Amniotic stem cell (primary cell): ENCODE measurements at regions not wholly inside any gene's neighbourhood (a gene's known extent, or its start where the extent isn't known, plus 50 kb on each side); places are given as distances from the start of the nearest gene placed in this dataset.

Experiments
- DNase-seq: peaks from one replicate; lab custom pipeline; 2025; lab: John Stamatoyannopoulos, UW

DNA sequence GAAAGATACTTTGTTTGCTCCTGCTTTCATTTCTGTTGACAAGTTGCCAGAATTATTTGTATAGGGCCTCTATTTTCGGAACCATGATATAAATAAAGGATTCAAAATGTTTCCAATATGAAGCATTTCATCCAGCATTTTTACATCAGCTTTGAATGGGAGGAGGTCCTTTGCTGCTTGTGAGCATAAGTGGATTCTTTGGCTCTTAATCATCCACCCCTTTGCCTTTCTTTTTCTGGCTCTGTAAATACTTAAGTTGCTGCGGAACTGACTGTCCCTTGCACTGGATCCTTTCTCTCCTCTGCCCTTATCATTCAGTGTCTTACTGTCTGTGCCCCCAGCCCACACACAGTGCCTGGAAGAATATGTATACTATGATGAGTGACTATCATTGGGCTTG, 357.3 kb upstream of the RGS6 start:
- DNase-seq: peak; percentile 46

DNA sequence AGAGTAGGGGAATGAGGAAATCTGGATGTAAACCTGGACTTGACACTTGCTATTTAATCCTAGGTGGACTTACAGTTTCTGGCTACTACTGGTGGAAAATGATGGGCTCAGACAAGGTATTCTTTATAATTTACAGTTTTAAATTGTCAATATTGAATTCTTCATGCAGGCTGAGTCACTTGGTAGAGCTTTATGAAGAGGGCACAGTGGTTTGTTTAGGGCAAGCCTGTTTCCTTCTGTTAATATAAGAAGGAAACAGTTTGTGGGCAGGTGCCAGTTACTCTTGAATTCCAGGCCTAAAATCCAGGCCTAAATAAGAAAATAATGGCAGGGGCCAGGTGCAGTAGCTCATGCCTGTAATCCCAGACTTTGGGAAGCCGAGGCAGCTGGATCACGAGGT, 355.8 kb upstream of the RGS6 start:
- no peak for DNase-seq

DNA sequence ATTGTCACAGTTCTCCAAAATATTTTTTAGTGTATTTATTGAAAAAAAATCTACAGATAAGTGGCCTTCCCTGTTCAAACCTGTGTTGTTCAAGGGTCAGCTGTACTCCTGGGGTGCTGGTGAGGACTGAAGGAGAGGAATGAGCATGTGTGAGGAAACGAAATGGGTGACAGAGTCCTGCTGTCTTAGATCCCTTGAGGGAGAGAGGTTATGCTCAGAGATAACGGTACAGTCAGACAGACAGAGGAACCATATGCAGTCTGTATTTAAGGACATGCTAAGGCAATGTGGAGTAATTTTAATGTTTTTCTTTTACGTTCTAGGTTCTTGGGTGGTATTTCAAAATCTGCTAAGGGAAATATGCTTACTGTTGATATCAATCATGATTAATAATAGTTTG, 352.9 kb upstream of the RGS6 start:
- DNase-seq: no peak

DNA sequence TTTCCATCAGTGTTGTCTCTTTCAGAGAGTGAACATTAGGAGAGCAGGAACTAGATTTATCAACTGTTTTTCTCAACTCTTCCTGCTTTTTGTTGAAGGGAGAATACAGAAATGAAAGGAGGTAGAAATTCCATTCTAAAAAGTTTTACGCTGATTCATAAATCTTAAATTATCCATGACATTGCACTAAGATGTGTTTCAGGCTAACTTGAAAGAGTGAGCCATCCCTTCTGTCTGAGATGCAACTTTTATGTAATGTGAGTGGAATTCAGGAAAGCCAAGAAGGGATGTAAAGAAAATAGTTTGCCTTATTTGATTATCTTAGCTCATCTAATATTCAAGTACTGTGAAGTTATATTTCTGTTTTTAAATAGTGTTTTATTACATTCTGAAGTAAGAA, 349.5 kb upstream of the RGS6 start:
- DNase-seq: peak; percentile 51

DNA sequence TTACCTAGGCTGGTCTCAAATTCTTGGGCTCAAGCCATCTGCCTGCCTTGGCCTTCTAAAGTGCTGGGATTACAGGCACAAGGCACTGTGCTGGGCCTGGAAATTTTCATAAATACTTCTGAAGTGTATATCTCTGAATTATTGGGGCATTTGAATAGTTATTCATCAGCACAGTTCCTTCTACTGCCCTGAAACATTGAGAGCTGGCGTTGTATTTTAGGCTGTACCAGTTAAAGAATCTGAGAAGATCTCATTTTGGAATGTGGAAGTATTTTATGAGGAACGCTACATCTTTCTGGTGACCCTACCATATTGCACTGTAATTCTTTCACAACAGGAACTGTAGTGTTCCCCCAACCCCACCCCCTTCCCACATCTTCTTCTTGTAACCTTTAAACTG, 349.0 kb upstream of the RGS6 start:
- DNase-seq: no peak

DNA sequence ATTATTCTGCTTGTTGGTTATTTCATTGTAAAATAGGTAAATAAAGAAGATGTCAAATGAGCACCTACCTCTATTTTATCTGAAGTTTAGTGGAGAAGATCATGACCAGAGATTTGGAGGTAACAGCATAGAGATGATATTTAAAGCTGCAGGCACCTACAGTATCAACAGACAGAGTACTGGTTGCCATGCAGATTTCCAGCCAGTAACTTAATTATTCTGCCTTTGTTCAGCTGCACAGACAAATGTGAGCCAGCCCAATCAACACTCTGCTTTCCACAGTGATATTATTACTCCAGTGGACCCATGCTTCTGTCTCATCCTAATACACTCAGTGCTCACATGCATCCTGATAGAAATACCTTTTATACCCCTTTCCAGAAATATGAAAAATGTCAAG, 348.5 kb upstream of the RGS6 start:
- no peak for DNase-seq

DNA sequence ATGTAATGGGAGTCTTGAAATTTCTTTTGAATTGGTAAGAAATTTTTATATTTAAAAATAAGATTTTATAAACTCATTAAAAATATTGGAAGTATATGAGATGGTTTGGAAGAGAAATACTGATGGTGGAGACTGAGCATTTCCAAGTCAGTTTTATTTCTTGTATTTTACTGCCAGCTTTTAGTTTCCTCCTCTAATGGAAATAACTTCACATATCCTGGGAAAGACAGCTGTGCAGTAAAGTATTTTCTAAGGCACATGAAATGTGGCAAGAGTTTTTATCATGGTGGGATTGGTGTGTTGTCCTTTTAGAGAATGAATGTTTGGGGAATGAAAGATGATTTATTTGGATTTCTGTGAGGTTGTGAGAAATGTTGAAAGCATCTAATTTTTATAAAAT, 346.9 kb upstream of the RGS6 start:
- DNase-seq: no peak

DNA sequence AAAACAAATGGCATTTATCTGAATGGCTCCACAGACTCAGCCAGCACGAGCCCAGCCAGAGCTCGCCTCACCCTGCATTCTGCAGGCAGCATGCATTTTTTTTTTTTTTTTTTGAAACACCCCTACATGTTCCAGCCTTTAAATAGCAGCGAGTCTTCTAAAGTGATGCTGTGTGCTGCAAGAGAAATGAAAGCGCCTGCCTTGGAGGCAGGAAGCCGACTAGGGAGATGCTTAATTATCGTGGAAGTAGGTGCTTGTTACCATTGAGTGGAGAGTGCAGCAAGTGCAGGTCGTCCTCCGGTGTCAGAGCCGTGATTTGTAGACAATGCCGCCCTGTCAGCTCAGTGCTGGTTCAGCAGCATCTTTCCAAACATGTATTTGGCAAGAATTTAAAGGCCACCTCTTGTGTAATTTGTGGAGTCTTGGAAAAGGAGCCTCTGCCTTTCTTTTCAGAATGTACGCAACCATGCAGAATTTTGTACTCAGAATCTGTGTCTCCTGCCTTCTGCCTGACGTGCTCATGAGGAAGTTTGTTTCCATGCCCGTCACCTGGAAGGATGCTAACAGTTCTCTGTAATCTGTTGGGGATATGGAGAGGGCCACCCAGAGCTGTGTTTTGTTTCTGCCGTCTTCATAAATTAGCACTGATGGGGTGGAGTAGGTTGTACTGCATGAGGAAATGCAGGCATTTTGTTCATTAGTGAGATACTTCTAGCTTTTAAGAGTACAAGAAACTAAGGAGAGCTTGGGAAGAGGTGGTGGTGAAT, 345.9 kb upstream of the RGS6 start:
- peak; percentile 39 for DNase-seq

DNA sequence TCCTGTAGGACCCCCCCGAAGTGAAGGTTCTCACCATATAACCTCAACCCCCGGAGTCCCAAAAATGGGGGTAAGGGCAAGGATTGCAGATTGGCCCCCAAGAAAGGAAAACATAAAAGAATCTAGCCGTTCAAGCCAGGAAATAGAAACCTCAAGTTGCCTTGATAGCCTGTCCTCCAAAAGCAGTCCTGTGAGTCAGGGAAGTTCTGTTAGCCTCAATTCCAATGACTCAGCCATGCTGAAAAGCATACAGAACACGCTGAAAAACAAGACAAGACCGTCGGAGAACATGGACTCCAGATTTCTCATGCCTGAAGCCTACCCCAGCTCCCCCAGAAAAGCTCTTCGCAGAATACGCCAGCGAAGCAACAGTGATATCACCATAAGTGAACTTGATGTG, 344.2 kb upstream of the RGS6 start:
- DNase-seq: peak; percentile 36

DNA sequence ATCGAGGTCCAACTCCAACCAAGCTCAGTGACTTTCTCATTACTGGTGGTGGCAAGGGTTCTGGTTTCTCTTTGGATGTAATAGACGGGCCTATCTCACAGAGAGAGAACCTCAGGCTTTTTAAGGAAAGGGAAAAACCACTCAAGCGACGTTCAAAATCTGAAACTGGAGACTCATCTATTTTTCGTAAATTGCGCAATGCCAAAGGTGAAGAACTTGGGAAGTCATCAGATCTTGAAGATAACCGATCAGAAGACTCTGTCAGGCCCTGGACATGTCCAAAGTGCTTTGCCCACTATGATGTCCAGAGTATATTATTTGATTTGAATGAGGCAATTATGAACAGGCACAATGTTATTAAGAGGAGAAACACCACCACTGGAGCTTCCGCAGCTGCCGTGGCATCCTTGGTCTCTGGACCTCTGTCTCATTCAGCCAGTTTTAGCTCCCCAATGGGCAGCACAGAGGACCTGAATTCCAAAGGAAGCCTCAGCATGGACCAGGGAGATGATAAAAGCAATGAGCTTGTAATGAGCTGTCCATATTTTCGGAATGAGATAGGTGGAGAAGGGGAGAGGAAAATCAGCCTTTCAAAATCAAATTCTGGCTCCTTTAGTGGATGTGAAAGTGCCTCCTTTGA, 343.5 kb upstream of the RGS6 start:
- no peak for DNase-seq

DNA sequence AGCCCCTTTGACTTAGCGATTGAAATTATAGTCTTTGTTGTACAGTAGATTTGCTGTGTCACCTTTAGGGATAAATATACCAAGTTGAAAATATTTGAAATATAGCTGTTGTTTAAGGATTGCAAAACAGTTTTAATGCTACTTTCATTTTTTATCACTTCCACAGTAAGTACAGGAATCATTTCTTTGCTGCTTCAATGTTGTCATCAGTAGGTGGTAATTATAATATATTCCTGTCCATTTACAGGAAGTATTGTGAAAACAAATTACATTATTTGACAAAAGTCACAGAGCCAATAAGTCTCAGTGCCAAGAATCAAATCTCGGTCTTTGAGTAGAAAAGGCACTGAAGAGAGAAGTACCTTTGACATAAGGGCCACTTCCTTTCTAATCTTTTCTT, 342.6 kb upstream of the RGS6 start:
- DNase-seq: no peak

DNA sequence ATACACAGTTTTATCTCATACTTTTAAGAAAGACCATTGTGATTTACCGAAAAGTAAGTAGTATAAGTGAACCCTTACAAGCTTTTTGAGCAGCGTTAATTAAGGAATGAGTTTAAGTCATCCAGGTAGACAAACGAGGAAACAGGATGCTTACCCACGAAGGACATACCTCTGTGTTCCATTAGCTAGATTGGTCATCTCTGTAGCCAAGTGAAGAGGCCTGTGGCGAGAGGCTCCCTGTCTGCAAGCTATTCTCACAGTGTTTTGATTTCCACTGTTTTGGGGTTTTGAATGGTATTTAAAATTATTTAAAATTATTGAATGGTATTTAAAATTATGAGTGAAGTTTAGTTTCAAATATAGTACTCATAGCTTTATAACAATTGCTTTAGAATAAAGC, 342.1 kb upstream of the RGS6 start:
- DNase-seq: no peak

DNA sequence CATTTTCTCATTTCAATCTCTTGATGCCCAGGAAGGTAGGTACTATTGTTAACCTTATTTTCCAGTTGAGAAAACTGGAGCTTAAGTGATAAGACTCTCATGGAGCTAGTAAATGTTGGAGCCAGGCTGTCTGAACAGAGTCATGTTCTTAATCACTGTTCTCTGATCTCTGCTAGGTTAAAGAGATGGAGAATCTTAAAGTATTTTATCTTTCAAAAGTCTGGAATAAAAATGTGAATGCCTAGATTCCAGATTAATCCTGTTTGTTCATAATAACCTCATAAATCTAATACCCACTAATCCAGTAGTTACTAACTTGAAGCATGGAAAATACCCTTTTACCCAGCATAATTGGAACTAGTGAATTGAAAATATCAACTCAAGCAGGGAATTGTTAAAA, 341.0 kb upstream of the RGS6 start:
- DNase-seq: no peak

DNA sequence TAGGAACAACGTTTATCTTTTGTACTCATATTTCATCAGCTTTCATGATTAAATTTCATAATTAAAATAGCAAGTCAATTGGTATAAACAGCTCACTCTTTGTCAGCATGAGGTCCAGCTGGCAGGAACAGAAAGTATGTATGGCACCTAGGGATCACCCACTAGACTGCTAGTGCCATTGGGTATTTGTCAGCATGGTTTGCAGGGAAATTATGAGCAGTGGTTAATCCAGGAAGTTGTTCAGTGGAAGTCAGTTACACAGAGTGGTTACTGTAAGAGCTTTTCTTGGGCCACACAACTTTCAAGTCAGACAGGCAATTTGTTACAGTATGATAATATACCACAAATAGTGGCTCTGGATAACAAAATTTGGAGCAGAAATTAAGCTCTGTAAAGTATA, 340.3 kb upstream of the RGS6 start:
- peak; percentile 52 for DNase-seq

DNA sequence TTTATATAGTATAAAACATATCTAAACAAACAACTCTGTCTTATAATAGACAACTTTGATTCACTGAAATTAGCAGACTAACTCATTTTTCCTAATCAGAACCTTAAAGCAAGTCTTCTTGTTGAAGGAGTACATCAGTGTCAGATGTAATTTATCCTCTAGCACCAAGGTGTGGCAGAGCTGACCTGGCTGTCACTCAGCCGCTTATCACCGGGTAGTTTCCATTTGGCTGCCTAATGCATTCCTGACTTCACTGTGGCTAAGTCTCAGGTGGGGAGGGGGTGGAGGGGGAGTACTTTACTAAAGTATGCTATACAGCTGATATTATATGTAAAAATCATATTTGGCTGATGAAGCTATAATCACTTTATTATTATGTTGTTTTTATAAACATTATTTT, 339.9 kb upstream of the RGS6 start:
- no peak for DNase-seq

DNA sequence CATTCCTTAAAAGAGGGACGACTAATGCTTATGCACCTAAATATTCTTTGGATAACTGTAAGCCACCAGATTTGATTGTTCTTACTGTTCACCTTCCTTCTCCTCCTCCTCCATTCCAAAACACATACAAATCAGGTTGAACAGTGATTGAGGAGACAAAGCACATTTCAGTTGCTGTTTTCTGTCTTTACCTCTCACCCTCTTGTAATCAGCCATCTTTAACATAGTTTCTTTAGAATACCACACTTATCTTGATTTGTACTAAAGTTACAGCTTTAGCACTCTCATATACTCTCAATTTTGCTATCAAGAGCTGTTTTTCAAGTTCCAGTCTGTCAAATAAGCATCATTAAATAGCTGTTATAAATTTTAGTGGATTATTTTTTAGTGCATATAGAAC, 338.3 kb upstream of the RGS6 start:
- DNase-seq: no peak

DNA sequence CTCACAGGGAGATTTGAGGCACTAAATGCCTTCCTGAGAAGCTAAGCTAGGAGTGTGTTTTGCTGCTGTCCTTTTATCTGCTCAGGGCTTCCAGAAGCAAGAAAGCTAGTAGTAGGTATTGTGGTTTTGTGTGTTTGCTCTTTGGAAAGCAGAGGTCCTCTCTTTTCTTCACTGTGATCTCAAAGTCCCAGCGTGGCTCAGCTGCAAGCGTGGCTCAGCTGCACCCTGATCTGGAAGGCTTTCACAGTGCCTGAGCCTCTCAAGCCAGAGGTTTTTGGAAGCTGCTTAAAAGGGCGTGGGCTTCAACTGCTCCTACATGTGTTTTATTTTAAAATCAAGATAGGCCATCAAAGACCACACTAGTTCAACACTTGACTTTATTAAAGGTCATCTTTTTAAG, 337.4 kb upstream of the RGS6 start:
- DNase-seq: peak; percentile 28

DNA sequence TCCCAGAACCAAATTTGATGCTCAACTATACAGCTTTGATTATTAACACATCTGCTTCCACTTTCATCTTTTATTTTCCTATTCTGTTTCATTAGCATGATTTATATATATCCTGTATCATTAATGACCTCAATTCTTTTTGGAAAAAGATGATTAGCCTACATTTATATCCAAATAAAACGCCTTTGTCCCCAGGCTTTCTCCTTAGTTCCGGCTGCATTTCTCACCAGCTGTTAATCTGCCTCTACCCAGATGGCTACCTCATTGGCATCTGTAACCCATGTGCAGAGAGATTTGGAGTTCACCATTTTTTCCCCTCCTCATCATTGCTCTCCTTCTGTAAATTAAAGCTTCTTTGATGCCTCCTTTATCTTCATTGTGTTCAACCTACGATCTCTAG, 336.8 kb upstream of the RGS6 start:
- DNase-seq: no peak

DNA sequence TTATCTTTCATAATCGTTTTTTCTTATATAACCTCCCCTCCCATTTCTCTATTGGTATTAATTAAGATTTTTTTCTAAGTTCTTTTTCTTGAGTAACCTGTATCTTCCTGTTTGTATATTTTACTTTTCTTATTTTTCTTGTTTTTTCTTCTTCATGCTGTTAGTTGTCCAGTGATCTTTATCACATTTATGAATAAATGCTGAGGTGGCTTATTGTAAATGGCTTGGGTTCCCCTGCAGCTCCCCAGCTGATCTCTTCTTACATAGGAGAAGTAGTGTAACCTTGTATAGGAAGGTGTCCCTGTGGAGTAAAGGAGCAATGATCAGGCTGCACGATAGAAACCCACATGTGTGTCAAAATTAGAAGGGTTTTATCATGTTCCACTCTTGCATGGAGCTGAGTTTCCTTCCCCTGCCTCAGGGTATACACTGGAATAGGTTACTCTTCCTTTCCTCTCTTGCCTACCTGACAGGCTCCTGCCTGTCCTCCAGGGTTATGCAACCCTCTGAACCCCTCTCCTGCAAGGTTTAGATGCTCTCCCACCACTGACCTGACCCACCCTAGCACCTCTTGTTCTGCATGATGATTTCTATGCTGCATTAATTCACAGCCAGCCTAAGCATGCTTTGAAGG, 334.8 kb upstream of the RGS6 start:
- DNase-seq: no peak

DNA sequence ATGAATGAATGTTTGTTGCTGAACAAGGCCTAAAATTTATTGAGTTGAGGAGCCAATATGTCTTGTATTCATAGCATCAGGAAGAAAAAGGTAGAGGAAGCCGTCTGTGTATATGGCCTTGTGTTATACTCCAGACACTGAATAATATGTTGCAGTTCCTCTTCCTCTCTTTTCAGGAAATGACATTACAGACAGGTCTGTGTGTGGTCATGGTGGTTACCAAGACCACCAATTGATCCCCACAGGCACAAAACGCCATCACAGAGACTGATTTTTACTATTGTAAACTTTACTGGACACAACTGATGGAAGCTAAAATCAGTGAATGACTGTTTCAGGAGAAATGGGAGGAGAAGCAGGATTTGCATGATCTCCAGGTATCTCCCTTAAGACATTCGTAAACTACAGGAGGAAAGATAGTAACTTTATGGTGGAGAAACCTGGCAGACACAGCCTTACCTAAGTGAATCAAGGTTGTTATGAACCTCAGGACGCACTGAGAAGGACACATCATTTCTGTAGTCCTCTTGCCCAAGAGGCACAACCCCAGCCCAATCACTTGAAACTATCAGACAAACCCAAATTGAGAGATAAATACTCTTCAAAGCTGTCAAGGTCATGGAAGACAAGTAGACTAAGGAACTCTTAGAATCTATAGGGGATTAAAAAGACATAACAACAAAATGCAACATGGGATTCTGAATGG, 334.1 kb upstream of the RGS6 start:
- DNase-seq: no peak

DNA sequence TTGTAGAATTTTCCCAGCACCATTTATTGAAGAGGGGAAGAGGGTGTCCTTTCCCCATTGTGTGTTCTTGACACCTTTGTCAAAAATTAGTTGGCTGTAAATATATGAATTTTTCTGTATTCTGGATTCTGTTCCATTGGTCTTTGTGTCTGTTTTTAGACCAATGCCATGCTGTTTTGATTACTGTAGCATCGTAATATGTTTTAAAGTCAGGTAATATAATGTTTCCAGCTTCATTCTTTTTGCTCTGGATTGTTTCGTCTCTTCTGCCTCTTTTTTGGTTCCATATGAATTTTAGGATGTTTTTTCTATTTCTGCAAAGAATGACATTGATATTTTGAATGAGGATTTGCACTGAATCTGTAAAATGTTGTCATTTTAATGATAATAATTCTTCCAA, 331.9 kb upstream of the RGS6 start:
- no peak for DNase-seq

DNA sequence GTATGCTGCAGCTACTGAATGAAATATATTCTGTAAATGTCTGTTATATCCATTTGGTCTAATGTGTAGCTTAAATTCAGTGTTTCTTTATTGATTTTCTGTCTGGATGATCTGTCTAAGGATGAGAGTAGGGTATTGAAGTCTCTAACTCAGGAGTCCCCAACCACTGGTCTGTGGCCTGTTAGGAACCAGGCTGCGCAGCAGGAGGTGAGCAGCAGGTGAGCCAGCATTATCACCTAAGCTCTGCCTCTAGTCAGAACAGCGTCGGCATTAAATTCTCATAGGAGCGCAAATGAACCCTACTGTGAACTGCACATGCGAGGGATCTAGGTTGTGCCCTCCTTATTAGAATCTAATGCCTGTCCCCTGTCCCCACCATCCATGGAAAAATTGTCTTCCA, 329.7 kb upstream of the RGS6 start:
- DNase-seq: no peak

DNA sequence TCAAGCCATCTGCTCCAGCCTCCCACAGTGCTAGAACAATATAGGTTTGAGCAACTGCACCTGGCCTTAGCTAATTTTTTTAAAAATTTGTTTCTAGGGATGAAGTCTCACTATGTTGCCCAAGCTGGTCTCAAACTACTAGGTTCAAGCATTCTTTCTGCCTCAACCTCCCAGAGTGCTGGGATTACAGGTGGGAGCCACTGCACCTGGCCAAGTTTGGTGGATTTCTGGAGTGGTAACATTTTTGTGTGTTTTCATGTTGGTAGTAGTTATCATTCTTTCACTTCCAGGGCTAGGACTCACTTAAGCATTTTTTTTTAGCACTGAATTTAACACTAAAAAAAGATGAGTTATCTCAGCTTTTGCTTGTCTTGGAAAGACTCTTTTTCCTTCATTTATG, 328.0 kb upstream of the RGS6 start:
- no peak for DNase-seq
